OCI-LY1 (cell line): ENCODE measurements at regions not wholly inside any gene's neighbourhood (a gene's known extent, or its start where the extent isn't known, plus 50 kb on each side); places are given as distances from the start of the nearest gene placed in this dataset.

ENCODE experiments used
- H2AFZ ChIP-seq: fragments of 200-600 bp; sonication (generic), shearing (Covaris generic); 2 replicates; pipeline ENCODE4 v1.6.0; 2014; ENCODE audit warnings: antibody characterized with exemption, mild to moderate bottlenecking, low read length
- H3F3A ChIP-seq: fragments of 200-600 bp; sonication (generic), shearing (Covaris generic); 2 replicates; pipeline ENCODE4 v1.6.0; 2014; ENCODE audit warnings: mild to moderate bottlenecking, antibody characterized with exemption, low read length, moderate library complexity; ENCODE audit not compliant: insufficient read depth
- H3K27ac ChIP-seq: fragments of 200-600 bp; sonication (generic); 2 replicates; pipeline ENCODE4 v1.5.1; 2014; ENCODE audit warnings: low read length, mixed run types, mild to moderate bottlenecking, low read depth; ENCODE audit not compliant: poor library complexity, severe bottlenecking
- H3K27me3 ChIP-seq: fragments of 200-600 bp; sonication (generic); 2 replicates; pipeline ENCODE4 v1.6.0; 2014; ENCODE audit warnings: antibody characterized with exemption, mild to moderate bottlenecking, low read length, moderate library complexity; ENCODE audit not compliant: insufficient read depth
- H3K36me3 ChIP-seq: fragments of 200-600 bp; sonication (generic); 2 replicates; pipeline ENCODE4 v1.6.1; 2014; ENCODE audit warnings: mild to moderate bottlenecking, antibody characterized with exemption, low read length, moderate library complexity, mixed read lengths; ENCODE audit not compliant: insufficient read depth
- H3K4me1 ChIP-seq: fragments of 200-600 bp; sonication (generic); 2 replicates; pipeline ENCODE4 v1.5.1; 2014; ENCODE audit warnings: mild to moderate bottlenecking, low read length, moderate library complexity; ENCODE audit not compliant: insufficient read depth, severe bottlenecking
- H3K4me2 ChIP-seq: fragments of 200-600 bp; sonication (generic), shearing (Covaris generic); 2 replicates; pipeline ENCODE4 v1.6.1; 2014; ENCODE audit warnings: low read length
- H3K4me3 ChIP-seq: fragments of 200-600 bp; sonication (generic); 2 replicates; pipeline ENCODE4 v1.5.1; 2014; ENCODE audit warnings: low read length, low read depth, mild to moderate bottlenecking, mixed read lengths; ENCODE audit not compliant: poor library complexity, severe bottlenecking
- H3K79me2 ChIP-seq: fragments of 200-600 bp; shearing (Covaris generic); 2 replicates; pipeline ENCODE4 v1.6.1; 2016; ENCODE audit warnings: mixed run types, low read length, mixed read lengths; ENCODE audit not compliant: insufficient read depth
- H3K9ac ChIP-seq: fragments of 200-600 bp; sonication (generic), shearing (Covaris generic); 2 replicates; pipeline ENCODE4 v1.6.1; 2014; ENCODE audit warnings: mild to moderate bottlenecking, low read length, mixed read lengths
- H3K9me2 ChIP-seq: fragments of 200-600 bp; sonication (generic), shearing (Covaris generic); 2 replicates; pipeline ENCODE4 v1.6.1; 2014; ENCODE audit warnings: low read depth, mild to moderate bottlenecking, low read length, mixed read lengths
- H3K9me3 ChIP-seq: fragments of 200-600 bp; shearing (Covaris generic); 2 replicates; pipeline ENCODE4 v1.6.1; 2014; ENCODE audit warnings: low read length, mixed read lengths
- H4K20me1 ChIP-seq: fragments of 200-600 bp; sonication (generic), shearing (Covaris generic); 2 replicates; pipeline ENCODE4 v1.6.0; 2016; ENCODE audit warnings: mild to moderate bottlenecking, low read length; ENCODE audit not compliant: insufficient read depth
- CTCF ChIP-seq: fragments of 200-600 bp; sonication (generic), shearing (Covaris generic); IDR thresholded peaks from 2 replicates; pipeline ENCODE4 v1.5.1; 2017; ENCODE audit warnings: mild to moderate bottlenecking, antibody characterized with exemption, low read length, moderate library complexity, mixed read lengths
- EZH2 ChIP-seq: fragments of 200-600 bp; sonication (generic), shearing (Covaris generic); IDR thresholded peaks from 2 replicates; pipeline ENCODE4 v1.8.0; 2017; ENCODE audit warnings: borderline replicate concordance, mixed run types, mild to moderate bottlenecking, antibody characterized with exemption, low read length, moderate library complexity, mixed read lengths

DNA sequence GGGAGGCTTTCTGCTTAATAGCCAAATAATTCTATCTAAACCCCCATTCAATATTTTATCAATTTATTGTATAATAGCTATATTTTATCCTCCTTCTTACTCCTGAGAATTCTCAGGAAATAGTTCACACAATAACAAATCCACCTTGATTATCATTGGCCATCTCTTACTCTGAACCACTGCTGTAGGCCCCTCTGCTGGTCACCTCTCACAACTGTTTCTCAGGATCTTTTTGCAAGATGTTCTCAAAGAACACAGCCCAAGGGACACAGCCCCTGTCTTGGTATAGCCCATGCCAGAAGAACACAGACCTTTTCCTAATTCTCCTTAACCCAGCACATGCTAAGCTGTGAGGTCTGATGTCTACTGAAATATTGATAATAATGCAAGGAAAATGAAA is 74.9 kb upstream of the HTR4 start:
- H3K4me2 ChIP-seq, result no peak overlapping the region
- H3K4me3 ChIP-seq, result no peak overlapping the region
- H3K4me1 ChIP-seq, result no peaks in the 10 kb centered on the region
- no peaks in the 10 kb centered on the region for H3K9me2 ChIP-seq
- H3K79me2 ChIP-seq, result no peaks in the 10 kb centered on the region
- no peaks in the 10 kb centered on the region for H3K36me3 ChIP-seq
- no peaks in the 10 kb centered on the region for H3F3A ChIP-seq
- no peak overlapping the region for H3K9ac ChIP-seq
- H3K27me3 ChIP-seq, result no peaks in the 10 kb centered on the region
- TF ChIP-seq CTCF (no peak), EZH2 (no peak)
- H2AFZ ChIP-seq, result no peak overlapping the region
- no peak overlapping the region for H3K27ac ChIP-seq
- no peaks in the 10 kb centered on the region for H4K20me1 ChIP-seq
- no peaks in the 10 kb centered on the region for H3K9me3 ChIP-seq

DNA sequence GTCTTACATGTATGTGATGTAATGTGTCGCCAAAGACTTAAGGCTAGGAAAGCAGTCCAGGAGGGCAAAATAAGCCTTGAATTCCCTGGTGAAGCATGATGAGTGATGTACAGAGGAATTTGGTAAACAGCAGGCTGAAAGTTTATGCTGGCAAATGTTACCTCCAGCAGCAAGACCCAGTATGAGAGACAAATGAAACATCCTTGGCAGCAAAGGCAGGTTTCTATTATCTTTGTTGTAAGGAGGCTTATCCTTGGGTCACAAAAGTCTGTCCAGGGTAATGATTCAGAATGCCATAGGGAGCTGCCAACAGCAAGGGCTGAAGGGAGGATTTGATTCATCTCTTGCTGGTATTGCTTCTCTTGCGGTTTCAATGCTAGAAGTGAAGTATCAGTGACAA is 75.9 kb upstream of the HTR4 start:
- no peaks in the 10 kb centered on the region for H3K79me2 ChIP-seq
- no peaks in the 10 kb centered on the region for H3K9me3 ChIP-seq
- no peaks in the 10 kb centered on the region for H4K20me1 ChIP-seq
- no peak overlapping the region for H3K27ac ChIP-seq
- H2AFZ ChIP-seq, result no peak overlapping the region
- no peaks in the 10 kb centered on the region for H3K9me2 ChIP-seq
- no peak overlapping the region for H3K4me3 ChIP-seq
- no peaks in the 10 kb centered on the region for H3K4me1 ChIP-seq
- H3K9ac ChIP-seq, result no peak overlapping the region
- no peaks in the 10 kb centered on the region for H3K27me3 ChIP-seq
- H3K36me3 ChIP-seq, result no peaks in the 10 kb centered on the region
- H3F3A ChIP-seq, result no peaks in the 10 kb centered on the region
- H3K4me2 ChIP-seq, result no peak overlapping the region
- TF ChIP-seq CTCF, result no peak
- no peak for TF ChIP-seq EZH2

DNA sequence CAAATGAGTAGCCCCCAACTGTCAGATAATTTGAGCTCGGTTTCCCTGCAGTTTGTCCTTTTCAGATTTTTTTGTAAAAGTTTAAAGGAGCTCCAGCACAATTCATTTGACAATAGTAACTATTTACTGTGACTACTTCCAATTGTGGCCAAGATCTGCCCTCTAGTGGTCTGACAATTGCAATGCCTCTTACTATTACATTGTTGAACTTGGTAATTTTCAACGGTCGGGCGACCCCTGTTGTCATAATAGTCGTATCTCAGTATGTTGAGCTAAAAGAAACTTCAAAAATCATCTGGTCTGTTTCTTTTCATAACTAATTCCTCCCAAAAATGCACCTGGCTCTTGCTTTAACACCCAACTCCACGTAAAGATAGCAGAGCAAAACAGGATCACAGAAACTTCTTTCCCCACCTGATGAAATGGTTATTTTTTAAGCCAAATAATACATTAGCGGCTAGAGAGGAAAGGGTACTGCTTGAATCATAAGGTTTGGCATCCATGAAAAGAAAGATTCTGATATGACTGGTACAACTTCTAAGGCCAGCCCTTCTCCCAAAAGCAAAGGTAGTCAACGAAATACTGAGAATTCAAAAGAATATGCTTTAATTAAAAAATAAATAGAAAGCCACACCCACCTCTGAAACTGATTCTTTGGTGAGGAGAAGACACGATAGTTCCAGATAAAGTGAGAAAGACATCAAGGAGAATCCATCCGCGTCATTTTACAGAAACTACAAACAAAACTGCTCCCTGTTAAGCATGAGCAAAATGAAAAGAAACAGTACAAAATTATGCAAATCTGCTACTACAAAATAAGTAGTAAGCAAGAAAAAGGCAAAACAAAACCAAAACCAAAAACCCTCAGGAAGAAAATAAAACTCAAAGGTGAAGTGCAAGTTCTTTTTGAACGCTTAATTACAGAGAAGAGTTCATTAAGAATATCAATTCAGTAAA is 76.9 kb upstream of the HTR4 start:
- H3K27me3 ChIP-seq, result no peaks in the 10 kb centered on the region
- no peak overlapping the region for H3K9ac ChIP-seq
- no peaks in the 10 kb centered on the region for H3K36me3 ChIP-seq
- H2AFZ ChIP-seq, result no peak overlapping the region
- no peaks in the 10 kb centered on the region for H4K20me1 ChIP-seq
- no peak overlapping the region for H3K4me3 ChIP-seq
- H3K79me2 ChIP-seq, result no peaks in the 10 kb centered on the region
- TF ChIP-seq EZH2 (no peak), CTCF (peak; percentile 98)
- no peaks in the 10 kb centered on the region for H3F3A ChIP-seq
- no peak overlapping the region for H3K27ac ChIP-seq
- no peaks in the 10 kb centered on the region for H3K9me2 ChIP-seq
- no peak overlapping the region for H3K4me2 ChIP-seq
- no peaks in the 10 kb centered on the region for H3K4me1 ChIP-seq
- H3K9me3 ChIP-seq, result no peaks in the 10 kb centered on the region
